ENCODE measurements at regions not wholly inside any gene's neighbourhood (a gene's known extent, or its start where the extent isn't known, plus 50 kb on each side); places are given as distances from the start of the nearest gene placed in this dataset.

- H3K9me1 ChIP-seq (ENCODE audit: insufficient read depth, low read length) = no peaks in the 10 kb centered on the region
- H2AK9ac ChIP-seq (replicated peaks; ENCODE audit: low read depth, low read length, poor library complexity) = no peak overlapping the region
- intact Hi-C loops (cut with micrococcal nuclease) (no loop called here), in situ Hi-C loops (cut with MboI; ENCODE audit: low sequenced_read_pairs) (no loop called here), dilution Hi-C loops (cut with HindIII; ENCODE audit: low sequenced_read_pairs, unreplicated experiment) (no loop called here)
- H3K18ac ChIP-seq (ENCODE audit: low read depth, low read length) = no peak overlapping the region
- H3K14ac ChIP-seq (replicated peaks; ENCODE audit: low read depth, low read length) = no peak overlapping the region
- no peaks in the 10 kb centered on the region for H3K36me3 ChIP-seq (ENCODE audit: control insufficient read depth, insufficient read depth, low read length)
- ChIA-PET CTCF (interaction anchor here (0.7 kb wide), 1 partner anchor 954 kb away, joined by 3 read pairs; no protein-coding TSS in a partner anchor), POLR2A (ENCODE audit: unreplicated experiment) (no interaction called here)
- TF ChIP-seq RCOR1 (IDR thresholded peaks at IDR 0.05; ENCODE audit: insufficient replicate concordance, low read length) (no peak), MXI1 (IDR thresholded peaks at IDR 0.05; ENCODE audit: borderline replicate concordance, low read depth, low read length) (no peak), SMC3 (IDR thresholded peaks at IDR 0.05; ENCODE audit: low read depth, low read length) (no peak), FOS (IDR thresholded peaks at IDR 0.05; ENCODE audit: low read depth, low read length) (no peak), CEBPB (IDR thresholded peaks at IDR 0.05; ENCODE audit: low read depth, low read length) (no peak), RAD21 (IDR thresholded peaks at IDR 0.05; ENCODE audit: low read length) (no peak), MAFK (IDR thresholded peaks at IDR 0.05; ENCODE audit: low read depth, low read length) (no peak), ELK1 (IDR thresholded peaks at IDR 0.05; ENCODE audit: borderline replicate concordance, low read depth, low read length) (no peak), MAZ (IDR thresholded peaks at IDR 0.05; ENCODE audit: borderline replicate concordance, low read depth, low read length) (no peak), RFX5 (IDR thresholded peaks at IDR 0.05; ENCODE audit: low read depth, low read length) (no peak)
- H3K4me1 ChIP-seq (ENCODE audit: control insufficient read depth, insufficient read depth, low read length) = no peaks in the 10 kb centered on the region
- H3K9me3 ChIP-seq (ENCODE audit: control insufficient read depth, insufficient read depth, low read length) = peaks cover 7% of the 10 kb centered on the region; the same call in 1 of the 2 replicates
- H3K56ac ChIP-seq (ENCODE audit: extremely low read depth, insufficient read depth, low read length) = no peak overlapping the region
- H3K27ac ChIP-seq (ENCODE audit: insufficient read depth, low read length) = no peak overlapping the region
- no CpG with 5 or more reads among the region's 1 CpG for WGBS, 2 experiments (ENCODE audit: extremely low coverage in 2 of 2, insufficient read length in 1 of 2)
- H2BK20ac ChIP-seq (ENCODE audit: low read depth, low read length) = no peak overlapping the region
- no peak for ATAC-seq (ENCODE audit: low read depth)
- H4K8ac ChIP-seq (ENCODE audit: low read depth in 2 of 2, low read length in 2 of 2) = no peak overlapping the region
- H3K4me3 ChIP-seq (ENCODE audit: insufficient read depth, low read depth, low read length) = no peak overlapping the region
- no peak overlapping the region for H3K4me2 ChIP-seq (ENCODE audit: low read depth, low read length)
- no peak overlapping the region for H4K91ac ChIP-seq (ENCODE audit: insufficient read depth, low read depth, low read length)
- no peak overlapping the region for H2AFZ ChIP-seq (replicated peaks; ENCODE audit: low read length, poor library complexity)
- no TSS peak for BruUV-seq (replicated peaks)
- no peak overlapping the region for H3K9ac ChIP-seq (ENCODE audit: low read depth, low read length)
- no peak overlapping the region for H2AK5ac ChIP-seq (ENCODE audit: low read depth, low read length)
- H3K23ac ChIP-seq (ENCODE audit: low read depth, low read length) = no peak overlapping the region
- no peak overlapping the region for H2BK5ac ChIP-seq (ENCODE audit: low read depth, low read length, poor library complexity, severe bottlenecking)
- H2BK120ac ChIP-seq (ENCODE audit: low read depth, low read length) = no peak overlapping the region
- H4K5ac ChIP-seq (ENCODE audit: low read depth, low read length) = no peak overlapping the region
- no peaks in the 10 kb centered on the region for H3K27me3 ChIP-seq (ENCODE audit: control insufficient read depth, insufficient read depth, low read length)
- no peaks in the 10 kb centered on the region for H4K20me1 ChIP-seq (ENCODE audit: insufficient read depth, low read length)
- no peak overlapping the region for H2BK15ac ChIP-seq (ENCODE audit: low read depth, low read length)
- H3K4ac ChIP-seq (ENCODE audit: low read depth, low read length) = no peak overlapping the region
- H3K79me1 ChIP-seq (ENCODE audit: low read depth in 1 of 2, low read length in 2 of 2) = no peaks in the 10 kb centered on the region
- no peak for DNase-seq
Measured at GRCh38 chr4:116427666-116428065, 657.7 kb downstream of the TRAM1L1 start.

All from IMR-90 (cell line).